GM03348 (cell line): ENCODE measurements at regions not wholly inside any gene's neighbourhood (a gene's known extent, or its start where the extent isn't known, plus 50 kb on each side); places are given as distances from the start of the nearest gene placed in this dataset.
"Not testable (repeated sequence)": the region's sequence is repeated elsewhere in the genome, so short reads cannot be mapped to it uniquely, and the experiment has no call there.

ENCODE experiments used
- DNase-seq: peaks from one replicate; pipeline ENCODE4 v3.0.0; 2012; ENCODE audit warnings: low spot score

GRCh38 chr14:97074856-97075255 lies 277.7 kb downstream of the VRK1 start:
- DNase-seq = no peak

GRCh38 chr14:97077253-97077653 lies 280.1 kb downstream of the VRK1 start:
- DNase-seq = peak; percentile 70

DNA sequence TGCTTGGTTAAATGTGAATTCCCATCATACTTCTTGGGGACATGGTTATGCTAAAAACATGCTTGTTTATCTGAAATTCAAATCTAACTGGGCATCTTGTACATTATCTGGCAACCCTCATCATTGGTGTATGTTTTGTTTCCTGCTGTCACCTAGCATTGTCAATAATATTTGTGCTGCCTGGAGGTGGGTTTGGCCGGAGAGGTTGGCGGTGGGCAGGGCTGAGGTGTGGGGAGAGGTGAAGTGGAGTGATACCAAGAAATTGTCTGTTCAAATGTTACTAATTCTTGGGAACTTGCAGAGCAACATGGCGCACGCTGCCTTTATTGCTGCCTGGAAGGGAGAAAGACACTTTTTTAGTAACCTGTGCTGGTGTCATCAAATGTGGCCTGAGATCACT lies 280.5 kb downstream of the VRK1 start:
- DNase-seq = no peak

DNA sequence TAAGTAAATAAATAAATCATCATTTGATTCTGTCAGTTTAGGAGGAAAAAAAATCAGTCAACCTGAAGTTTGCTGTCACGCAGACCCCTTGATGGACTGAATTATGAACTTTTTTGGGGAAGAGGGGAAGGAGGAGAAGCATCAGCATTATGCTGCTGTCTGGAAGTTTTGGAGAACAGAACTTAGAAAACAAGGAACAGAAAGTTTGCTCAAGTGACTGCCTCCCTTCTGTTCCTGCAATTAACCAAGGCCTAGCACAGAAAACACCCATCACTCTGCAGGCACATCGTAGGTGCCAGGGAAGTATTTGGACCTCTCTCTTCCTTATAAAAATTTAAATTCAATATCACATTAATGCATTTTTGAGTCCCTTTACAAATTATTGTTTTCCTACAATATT lies 283.8 kb downstream of the VRK1 start:
- no peak for DNase-seq

GRCh38 chr14:97095269-97095668 lies 298.1 kb downstream of the VRK1 start:
- no peak for DNase-seq

DNA sequence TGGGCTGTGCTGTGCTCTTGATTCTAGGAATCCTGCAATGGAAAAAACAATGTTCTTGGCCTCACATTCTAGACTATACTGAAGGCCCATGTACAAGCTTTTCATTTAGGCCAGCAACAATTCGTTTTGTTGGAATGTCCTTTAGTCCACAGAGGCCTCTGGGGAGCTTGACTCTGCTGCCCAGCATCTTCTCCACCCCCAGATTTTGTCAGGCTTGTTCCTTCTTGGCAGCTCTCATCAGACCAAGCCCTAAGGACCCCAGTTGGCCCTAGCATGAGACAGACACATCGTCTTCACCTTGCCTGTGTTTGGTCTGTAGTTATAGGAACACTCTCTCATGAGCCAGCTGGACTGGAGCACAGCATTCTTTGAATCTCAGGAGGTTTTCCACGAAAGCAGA lies 300.1 kb downstream of the VRK1 start:
- DNase-seq = no peak

- no peak for DNase-seq
Observed at GRCh38 chr14:97100306-97100705, 303.1 kb downstream of the VRK1 start.

GRCh38 chr14:97101561-97101960 lies 304.4 kb downstream of the VRK1 start:
- no peak for DNase-seq

DNA sequence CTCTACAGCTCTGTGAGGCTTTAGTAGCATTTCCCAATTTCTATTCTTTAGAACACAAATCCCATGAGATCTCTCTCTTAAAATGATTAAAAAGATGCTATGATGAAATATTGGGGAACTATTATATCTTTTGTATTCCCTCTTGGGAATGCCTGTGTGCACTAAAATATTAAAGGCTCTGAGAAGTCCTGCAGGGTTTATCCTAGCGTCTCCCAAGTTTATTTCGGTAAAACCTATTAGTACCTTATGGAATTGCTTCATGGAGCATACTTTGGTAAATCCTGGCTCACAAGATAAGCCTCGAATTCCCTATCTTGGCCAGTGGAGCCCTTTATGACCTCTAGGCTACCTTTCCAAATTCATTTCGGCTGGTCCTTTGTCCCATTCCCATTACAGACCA lies 306.8 kb downstream of the VRK1 start:
- DNase-seq = no peak

- DNase-seq = no peak
Observed at GRCh38 chr14:97106166-97106565, 309.0 kb downstream of the VRK1 start.

DNA sequence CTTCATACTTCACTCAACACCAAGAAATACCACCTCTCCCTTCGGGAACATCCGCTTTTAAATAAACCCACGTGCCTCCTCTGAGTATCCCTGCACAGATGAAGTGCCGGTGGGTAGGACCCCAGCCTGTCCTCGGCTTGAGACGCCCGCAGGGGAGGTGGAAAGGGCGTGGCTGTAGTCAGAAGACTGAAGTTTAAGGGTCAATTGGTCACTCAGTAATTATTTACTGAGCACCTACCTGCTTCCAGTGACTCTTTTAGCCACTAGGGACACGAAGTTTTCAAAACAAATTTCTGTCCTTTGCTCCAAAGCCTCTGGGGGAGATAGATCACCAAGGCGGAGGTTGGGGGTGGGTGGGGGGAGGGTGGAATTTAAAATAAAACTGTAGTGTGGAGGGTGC lies 309.4 kb downstream of the VRK1 start:
- no peak for DNase-seq

- DNase-seq = peak; percentile 52
Observed at GRCh38 chr14:97107080-97107479, 309.9 kb downstream of the VRK1 start.

DNA sequence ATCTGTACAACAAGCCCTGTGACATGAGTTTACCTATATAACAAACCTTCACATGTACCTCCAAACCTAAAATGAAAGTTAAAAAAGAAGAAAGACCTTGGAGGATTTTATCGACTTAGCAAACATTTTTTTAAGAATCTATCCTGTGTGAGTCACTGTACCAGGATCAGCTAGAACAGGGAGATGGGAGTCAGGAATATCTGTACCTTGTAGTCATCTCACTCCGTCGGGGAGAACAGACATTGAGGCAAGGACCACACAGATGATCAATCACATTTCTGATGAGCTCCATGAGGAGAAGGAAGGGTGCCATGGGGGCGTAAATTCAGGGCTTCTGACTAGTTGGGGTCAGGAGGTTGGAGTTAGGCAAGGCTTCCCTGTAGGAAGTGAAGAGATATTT lies 310.6 kb downstream of the VRK1 start:
- DNase-seq = peak; percentile 12

GRCh38 chr14:97109234-97109633 lies 312.1 kb downstream of the VRK1 start:
- no peak for DNase-seq

DNA sequence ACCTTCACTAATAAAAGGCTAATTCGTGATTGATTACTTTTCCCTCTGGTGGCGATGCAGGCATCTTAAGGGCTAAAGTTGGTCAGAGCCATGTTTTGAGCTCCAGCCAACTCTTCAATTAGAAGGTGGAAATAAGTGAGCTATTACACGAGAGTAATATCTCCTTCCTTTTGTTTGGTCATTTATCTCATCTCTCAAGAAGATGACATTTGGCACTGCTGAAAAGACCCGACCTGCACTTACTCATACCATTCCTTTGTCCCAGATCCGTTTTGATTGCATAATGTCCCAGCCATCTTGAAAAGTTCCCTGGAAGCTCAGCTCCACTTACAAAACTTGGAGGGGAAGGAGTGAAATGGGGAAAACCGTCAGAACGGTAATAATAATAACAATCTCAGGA lies 316.2 kb downstream of the VRK1 start:
- DNase-seq = no peak

GRCh38 chr14:97116546-97116945 lies 319.4 kb downstream of the VRK1 start:
- no peak for DNase-seq

DNA sequence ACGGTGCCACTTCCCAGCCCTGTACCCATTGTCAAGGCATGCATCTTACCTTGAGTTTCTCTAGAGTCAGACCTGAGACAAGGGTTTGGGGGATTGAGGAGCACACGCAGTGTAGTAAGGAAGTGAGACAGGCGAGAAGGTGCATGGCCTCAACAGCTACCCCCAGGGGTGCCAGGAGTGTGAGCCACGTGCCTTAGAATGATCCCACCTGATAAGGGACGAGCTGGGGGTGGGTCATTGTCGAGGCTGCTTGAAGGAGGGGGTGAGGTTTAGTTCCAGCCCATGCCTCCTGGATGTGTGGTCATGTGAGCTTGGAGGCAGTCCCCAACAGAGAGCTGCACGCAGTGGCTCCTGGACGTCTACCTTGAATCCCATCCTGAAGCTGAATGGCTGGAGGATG lies 320.5 kb downstream of the VRK1 start:
- DNase-seq = no peak

DNA sequence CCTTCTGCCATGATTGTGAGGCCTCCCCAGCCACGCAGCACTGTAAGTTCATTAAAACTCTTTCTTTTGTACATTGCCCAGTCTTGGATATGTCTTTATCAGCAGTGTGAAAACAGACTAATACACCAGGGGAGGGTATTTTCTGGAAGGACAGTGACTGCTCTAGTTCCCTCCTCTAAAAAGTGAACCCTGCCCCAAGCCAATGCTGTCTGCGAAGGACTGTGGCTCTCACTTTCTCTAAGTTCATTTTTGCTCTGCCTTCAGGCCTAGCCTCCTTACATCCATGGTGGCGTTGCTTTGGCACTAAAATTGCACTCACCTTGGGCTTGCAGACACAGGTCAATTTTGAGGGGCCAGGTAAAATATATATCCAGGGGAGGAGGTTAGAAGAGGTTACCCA lies 323.0 kb downstream of the VRK1 start:
- no peak for DNase-seq

- no peak for DNase-seq
Observed at GRCh38 chr14:97120611-97121031, 323.4 kb downstream of the VRK1 start.

- DNase-seq = no peak
Observed at GRCh38 chr14:97129639-97130038, 332.5 kb downstream of the VRK1 start.

GRCh38 chr14:97135847-97136246 lies 338.7 kb downstream of the VRK1 start:
- not testable (repeated sequence) for DNase-seq

DNA sequence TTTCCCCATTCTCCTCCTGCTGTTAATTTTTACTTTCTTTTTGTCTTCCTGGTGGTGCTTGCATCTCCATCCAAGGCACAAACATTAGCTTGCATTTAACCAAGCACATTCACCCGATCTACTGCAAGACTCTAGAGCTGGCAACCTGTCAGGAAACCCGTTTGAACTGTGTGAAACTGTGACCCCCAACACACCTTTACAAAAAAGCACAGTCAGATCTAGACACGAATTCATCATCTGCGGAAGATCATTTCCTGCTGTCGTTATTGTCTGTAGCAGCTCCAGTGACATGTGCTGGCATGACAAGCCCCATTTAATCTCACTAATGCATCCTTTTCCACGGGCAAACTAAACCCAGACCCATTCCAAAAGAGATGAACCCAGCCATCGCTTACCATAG lies 340.5 kb downstream of the VRK1 start:
- DNase-seq = no peak

DNA sequence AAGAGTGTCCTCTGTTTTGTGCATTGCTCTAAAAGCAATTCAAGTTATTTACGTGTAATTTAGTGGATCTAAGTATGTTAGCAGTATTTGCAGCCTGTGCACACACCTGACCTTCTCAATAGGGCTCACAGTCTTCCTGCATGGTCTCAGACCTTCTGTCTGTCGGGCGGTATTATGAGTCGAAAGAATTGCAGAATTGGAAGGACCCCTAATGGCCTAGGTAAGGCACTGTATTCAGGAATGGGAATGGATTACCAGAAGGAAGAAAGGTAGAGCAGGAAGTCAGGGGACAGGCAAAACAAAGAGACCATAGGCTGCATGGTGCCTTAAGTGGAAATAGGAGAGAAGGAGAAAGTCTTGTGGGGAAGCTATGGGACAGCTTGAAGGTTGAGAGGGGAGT lies 341.6 kb downstream of the VRK1 start:
- no peak for DNase-seq

DNA sequence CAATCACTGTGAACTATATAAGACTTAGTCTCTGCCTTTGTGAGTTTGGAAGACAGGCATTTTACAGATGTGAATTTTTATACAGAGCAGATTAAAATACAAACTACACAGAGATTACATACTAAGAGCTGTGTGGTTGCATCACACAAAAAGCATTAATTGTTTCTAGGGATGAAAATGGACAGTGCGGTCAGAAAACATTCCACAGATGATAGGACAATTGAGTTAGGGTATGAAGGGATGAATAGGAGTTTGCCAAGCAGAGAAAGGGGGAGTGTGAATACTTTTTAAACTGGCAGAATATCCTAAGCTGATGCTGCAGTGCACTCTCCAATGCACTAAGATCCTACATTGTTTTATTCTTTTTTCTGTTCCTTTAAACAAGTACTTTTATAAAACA lies 345.8 kb downstream of the VRK1 start:
- DNase-seq = no peak

GRCh38 chr14:97143456-97143855 lies 346.3 kb downstream of the VRK1 start:
- DNase-seq = no peak
